ENCODE measurements at regions not wholly inside any gene's neighbourhood (a gene's known extent, or its start where the extent isn't known, plus 50 kb on each side); places are given as distances from the start of the nearest gene placed in this dataset.

DNA sequence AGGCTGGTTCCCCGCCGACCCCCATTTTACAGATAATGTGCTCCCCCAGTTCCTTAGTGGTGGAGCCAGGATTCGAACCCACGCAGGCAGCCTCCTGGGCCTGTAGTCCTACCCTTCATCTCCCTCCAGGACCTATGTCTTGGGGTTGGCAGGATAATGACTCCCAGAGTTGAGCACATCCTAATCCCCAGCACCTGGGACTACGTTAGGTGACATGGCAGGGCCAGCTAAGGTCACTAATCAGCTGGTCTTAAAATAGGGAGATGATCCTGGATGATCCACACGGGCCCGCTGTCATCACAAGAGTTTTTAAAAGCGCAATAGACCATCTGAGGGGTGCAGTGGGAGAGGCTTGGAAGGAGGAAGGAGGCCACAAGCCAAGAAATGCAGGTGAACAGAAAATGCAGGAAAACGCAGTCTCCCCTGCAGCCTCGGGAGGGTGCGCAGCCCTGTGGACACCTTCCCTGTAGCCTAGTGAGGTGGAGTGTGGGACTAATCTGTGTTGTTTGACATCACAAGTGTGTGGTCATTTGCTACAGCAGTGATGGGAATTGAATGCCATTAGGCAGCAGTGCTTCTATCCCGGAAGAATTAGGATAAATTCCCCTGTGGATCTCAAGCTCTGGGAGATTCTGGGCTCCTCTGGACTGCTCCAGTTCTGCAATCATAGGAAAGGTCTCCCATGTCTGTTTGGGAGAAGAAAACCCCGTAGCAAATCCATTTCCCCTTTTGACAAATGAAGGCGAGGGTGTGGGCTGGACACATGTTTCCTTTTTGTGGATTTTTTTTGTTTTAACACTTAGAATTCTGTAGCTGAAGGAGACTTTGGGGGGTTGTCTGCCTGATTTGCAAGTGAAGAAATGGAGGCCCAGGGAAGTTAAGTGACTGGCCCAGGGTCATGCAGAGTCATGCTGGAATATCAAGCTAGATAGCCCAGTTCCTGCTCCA lies 297.7 kb downstream of the SEC14L1 start:
- Histone ChIP-seq H3K14ac (ENCODE audit: insufficient read length) (no peak overlapping the region), H4K20me1 (replicated peaks in 1 of 2; ENCODE audit: control insufficient read depth in 1 of 2, insufficient read depth in 2 of 2, low read length in 2 of 2) (peaks cover 8 to 20% of the 10 kb centered on the region in 2 experiments), H3K4ac (replicated peaks; ENCODE audit: insufficient read length, low read depth, low read length) (no peak overlapping the region), H3K27ac (ENCODE audit: low read depth, low read length) (no peak overlapping the region), H4K91ac (replicated peaks; ENCODE audit: insufficient read length, low read length) (no peak overlapping the region), H3K4me1 (replicated peaks in 1 of 4; ENCODE audit: control insufficient read depth in 3 of 4, insufficient read depth in 4 of 4, low read length in 3 of 4) (peaks cover 0 to 40% (median 25%) of the 10 kb centered on the region in 4 experiments; a peak in 6 of 7 replicates), H3K27me3 (replicated peaks in 1 of 4; ENCODE audit: control insufficient read depth in 3 of 4, extremely low read depth in 1 of 4, insufficient read depth in 3 of 4, low read length in 3 of 4) (no peaks in the 10 kb centered on the region), H4K5ac (ENCODE audit: insufficient read length, low read depth, low read length) (no peak overlapping the region), H2BK120ac (replicated peaks; ENCODE audit: low read depth, low read length) (no peak overlapping the region), H2BK20ac (ENCODE audit: low read length) (no peak overlapping the region), H2AK5ac (ENCODE audit: low read depth, low read length) (0 out of 2 replicates have a peak overlapping the region, but pooled peaks have one; percentile 47), H3K79me2 (ENCODE audit: control insufficient read depth in 1 of 2, insufficient read depth in 2 of 2, low read length in 2 of 2) (peaks cover 0 to 67% of the 10 kb centered on the region in 2 experiments; a peak in 3 of 4 replicates), H2BK12ac (ENCODE audit: low read depth, low read length) (no peak overlapping the region), H3K23me2 (ENCODE audit: low read depth, low read length) (peaks cover 3% of the 10 kb centered on the region; the same call in 1 of the 2 replicates), H2BK15ac (ENCODE audit: low read length) (no peak overlapping the region), H3K36me3 (ENCODE audit: control insufficient read depth in 2 of 4, insufficient read depth in 4 of 4, low read length in 3 of 4) (no peaks in the 10 kb centered on the region), H2BK5ac (ENCODE audit: low read depth, low read length) (no peak overlapping the region; the same call in 1 of the 2 replicates), H3K79me1 (ENCODE audit: low read depth, low read length) (peaks cover 7% of the 10 kb centered on the region), H2AFZ (ENCODE audit: low read length) (no peak overlapping the region), H4K8ac (ENCODE audit: extremely low read depth, insufficient read depth, low read length) (no peak overlapping the region), H3K18ac (ENCODE audit: extremely low read depth, low read length) (no peak overlapping the region), H3K4me2 (ENCODE audit: insufficient read depth in 1 of 2, low read depth in 2 of 2, low read length in 2 of 2) (no peak overlapping the region), H3K56ac (replicated peaks; ENCODE audit: insufficient read length, low read depth, low read length) (no peak overlapping the region), H3K9me3 (ENCODE audit: insufficient read depth in 2 of 2, low read depth in 1 of 2, low read length in 1 of 2) (no peaks in the 10 kb centered on the region), H3K9ac (replicated peaks in 1 of 4; ENCODE audit: extremely low read depth in 1 of 4, low read depth in 3 of 4, low read length in 3 of 4) (no peak overlapping the region), H3K4me3 (ENCODE audit: extremely low read depth in 1 of 4, insufficient read depth in 2 of 4, low read depth in 3 of 4, low read length in 4 of 4) (no peak overlapping the region), H3K23ac (ENCODE audit: insufficient read length) (no peak overlapping the region)
- ChIA-PET CTCF (ENCODE audit: partially characterized antibody) (interaction anchor here (0.9 to 24.6 kb wide), 11 partner anchors 8 to 90 kb away, joined by 3 to 512 read pairs (median 4); no protein-coding TSS in a partner anchor), POLR2A (ENCODE audit: partially characterized antibody) (interaction anchor here (1.7 kb wide), 1 partner anchor 13 kb away, joined by 4 read pairs; no protein-coding TSS in a partner anchor)
- DNase-seq (ENCODE audit: low read depth in 1 of 2, low spot score in 2 of 2) (no peak), FAIRE-seq (no peak)
- WGBS, 2 experiments (ENCODE audit: extremely low coverage in 1 of 2, insufficient coverage in 1 of 2, insufficient read length in 1 of 2, insufficient replicate concordance in 2 of 2, low coverage in 1 of 2, low lambda C conversion rate in 2 of 2, missing lambda C conversion rate in 1 of 2), result 86% methylated on average over 14 of the region's 14 CpGs; no CpG with 5 or more reads in 1 of the 2 experiments
- no peak for TF ChIP-seq GABPA (IDR thresholded peaks at IDR 0.05; ENCODE audit: borderline replicate concordance, insufficient read depth, low read length)
- no peak for TF ChIP-seq CHD2 (IDR thresholded peaks at IDR 0.05; ENCODE audit: low read length)
- TF ChIP-seq RFX5 (IDR thresholded peaks at IDR 0.05; ENCODE audit: borderline replicate concordance, low read depth, low read length), result no peak
- TF ChIP-seq, protein P1, sequence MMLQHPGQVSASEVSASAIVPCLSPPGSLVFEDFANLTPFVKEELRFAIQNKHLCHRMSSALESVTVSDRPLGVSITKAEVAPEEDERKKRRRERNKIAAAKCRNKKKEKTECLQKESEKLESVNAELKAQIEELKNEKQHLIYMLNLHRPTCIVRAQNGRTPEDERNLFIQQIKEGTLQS (IDR thresholded peaks at IDR 0.05; ENCODE audit: insufficient read depth, low read depth, low read length), result no peak
- no peak for TF ChIP-seq NRF1 (IDR thresholded peaks at IDR 0.05; ENCODE audit: low read depth, low read length)
- TF ChIP-seq, protein P2, sequence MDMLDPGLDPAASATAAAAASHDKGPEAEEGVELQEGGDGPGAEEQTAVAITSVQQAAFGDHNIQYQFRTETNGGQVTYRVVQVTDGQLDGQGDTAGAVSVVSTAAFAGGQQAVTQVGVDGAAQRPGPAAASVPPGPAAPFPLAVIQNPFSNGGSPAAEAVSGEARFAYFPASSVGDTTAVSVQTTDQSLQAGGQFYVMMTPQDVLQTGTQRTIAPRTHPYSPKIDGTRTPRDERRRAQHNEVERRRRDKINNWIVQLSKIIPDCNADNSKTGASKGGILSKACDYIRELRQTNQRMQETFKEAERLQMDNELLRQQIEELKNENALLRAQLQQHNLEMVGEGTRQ (IDR thresholded peaks at IDR 0.05; ENCODE audit: low read length), result no peak
- no peak for TF ChIP-seq CHD1 (IDR thresholded peaks at IDR 0.05; ENCODE audit: low read depth, low read length)
- no peak for TF ChIP-seq CTBP2 (IDR thresholded peaks at IDR 0.05; ENCODE audit: borderline replicate concordance, insufficient read depth, insufficient read length, low read length)
- no peak for TF ChIP-seq BCL11A (IDR thresholded peaks at IDR 0.05; ENCODE audit: low read depth in 2 of 2, low read length in 2 of 2)
- TF ChIP-seq CBX5 (IDR thresholded peaks at IDR 0.05; ENCODE audit: low read depth, low read length), result no peak
